ENCODE measurements at regions not wholly inside any gene's neighbourhood (a gene's known extent, or its start where the extent isn't known, plus 50 kb on each side); places are given as distances from the start of the nearest gene placed in this dataset.

DNA sequence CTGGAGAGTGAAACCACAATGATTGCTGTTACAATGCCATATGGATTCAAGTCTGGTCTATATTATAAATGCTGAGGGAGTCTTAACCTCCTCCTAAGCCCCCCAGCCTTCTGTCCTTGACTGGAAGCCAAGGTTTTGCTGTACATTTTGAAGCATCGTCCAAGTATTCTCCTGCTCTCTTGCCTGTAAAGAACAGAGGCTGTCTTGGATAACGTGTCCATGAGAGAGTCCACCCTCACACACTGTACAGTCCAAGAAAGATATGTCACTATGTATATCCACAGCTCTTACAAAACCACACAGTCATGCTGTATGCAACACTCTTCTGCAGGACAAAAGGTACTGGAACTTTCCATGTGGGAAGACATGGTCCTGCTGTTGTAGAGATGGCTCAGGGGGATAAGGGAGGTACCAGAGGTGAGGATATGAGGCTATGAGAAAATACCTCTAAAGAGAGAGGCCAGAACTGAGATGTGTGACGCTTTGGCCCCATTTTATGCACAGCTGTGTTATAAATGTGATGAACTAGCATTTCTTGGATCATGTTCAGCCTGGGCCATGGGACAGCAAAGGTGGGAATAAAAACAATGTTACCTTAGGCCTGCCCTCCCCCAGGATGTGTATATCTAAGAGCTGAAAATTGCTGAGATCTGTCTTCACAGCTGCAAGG is 678.6 kb downstream of the IQCM start:
- Histone ChIP-seq H3K79me2 (ENCODE audit: insufficient read depth) (no peaks in the 10 kb centered on the region), H3F3A (ENCODE audit: insufficient read depth) (peaks cover 9% of the 10 kb centered on the region; the same call in 1 of the 2 replicates), H3K9ac (no peak overlapping the region), H3K36me3 (ENCODE audit: low read depth) (no peaks in the 10 kb centered on the region), H3K27me3 (replicated peaks; ENCODE audit: insufficient read depth) (no peaks in the 10 kb centered on the region), H4K20me1 (ENCODE audit: insufficient read depth) (no peaks in the 10 kb centered on the region), H3K4me1 (ENCODE audit: insufficient read depth) (peaks cover 13% of the 10 kb centered on the region), H3K4me3 (no peak overlapping the region), H3K9me3 (ENCODE audit: low read depth) (no peaks in the 10 kb centered on the region), H3K27ac (no peak overlapping the region), H3K9me2 (ENCODE audit: insufficient read depth) (no peaks in the 10 kb centered on the region), H3K4me2 (ENCODE audit: unreplicated experiment) (no peak overlapping the region), H2AFZ (peak overlapping the region; percentile 34)
- no peak for TF ChIP-seq EZH2 (IDR thresholded peaks at IDR 0.05; ENCODE audit: insufficient read depth, poor library complexity, severe bottlenecking)
- TF ChIP-seq EZH2phosphoT487 (IDR thresholded peaks at IDR 0.05; ENCODE audit: insufficient read depth, low read depth) = no peak
- in situ Hi-C loops (cut with MboI) = no loop called here
- peak; percentile 11 for DNase-seq
- 49 to 51% methylated on average over 3 of the region's 3 CpGs for WGBS, 2 experiments (ENCODE audit: low coverage in 1 of 2, low lambda C conversion rate in 2 of 2, missing lambda C conversion rate in 2 of 2)

DNA sequence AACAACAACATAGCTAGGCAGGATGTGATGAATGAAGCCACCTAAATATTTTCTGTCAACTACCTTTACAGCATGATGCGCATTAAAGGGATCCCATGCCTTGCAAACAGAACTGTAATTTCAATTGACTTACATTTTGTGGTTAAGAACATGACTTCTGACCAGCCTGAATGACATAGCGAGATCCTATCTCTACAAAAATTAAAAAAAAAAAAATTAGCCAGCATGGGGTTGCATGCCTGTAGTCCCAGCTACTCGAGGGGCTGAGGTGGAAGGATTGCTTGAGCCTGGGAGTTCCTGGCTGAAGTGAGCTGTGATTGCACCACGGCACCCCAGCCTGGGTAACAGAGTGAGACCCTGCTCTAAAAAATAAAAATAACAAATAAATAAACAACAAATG is 680.6 kb downstream of the IQCM start:
- H4K20me1 ChIP-seq (ENCODE audit: insufficient read depth) = no peaks in the 10 kb centered on the region
- H3K27me3 ChIP-seq (replicated peaks; ENCODE audit: insufficient read depth) = no peaks in the 10 kb centered on the region
- TF ChIP-seq EZH2phosphoT487 (IDR thresholded peaks at IDR 0.05; ENCODE audit: insufficient read depth, low read depth) = no peak
- TF ChIP-seq EZH2 (IDR thresholded peaks at IDR 0.05; ENCODE audit: insufficient read depth, poor library complexity, severe bottlenecking) = no peak
- no peak overlapping the region for H2AFZ ChIP-seq
- no peak overlapping the region for H3K27ac ChIP-seq
- no peaks in the 10 kb centered on the region for H3K4me1 ChIP-seq (ENCODE audit: insufficient read depth)
- no peaks in the 10 kb centered on the region for H3K36me3 ChIP-seq (ENCODE audit: low read depth)
- no peaks in the 10 kb centered on the region for H3F3A ChIP-seq (ENCODE audit: insufficient read depth)
- in situ Hi-C loops (cut with MboI) = no loop called here
- no peaks in the 10 kb centered on the region for H3K9me2 ChIP-seq (ENCODE audit: insufficient read depth)
- no peak overlapping the region for H3K4me2 ChIP-seq (ENCODE audit: unreplicated experiment)
- H3K9ac ChIP-seq = no peak overlapping the region
- no peak overlapping the region for H3K4me3 ChIP-seq
- 65 to 67% methylated on average over 4 of the region's 4 CpGs for WGBS, 2 experiments (ENCODE audit: low coverage in 1 of 2, low lambda C conversion rate in 2 of 2, missing lambda C conversion rate in 2 of 2)
- H3K9me3 ChIP-seq (ENCODE audit: low read depth) = no peaks in the 10 kb centered on the region
- DNase-seq = no peak
- H3K79me2 ChIP-seq (ENCODE audit: insufficient read depth) = no peaks in the 10 kb centered on the region

DNA sequence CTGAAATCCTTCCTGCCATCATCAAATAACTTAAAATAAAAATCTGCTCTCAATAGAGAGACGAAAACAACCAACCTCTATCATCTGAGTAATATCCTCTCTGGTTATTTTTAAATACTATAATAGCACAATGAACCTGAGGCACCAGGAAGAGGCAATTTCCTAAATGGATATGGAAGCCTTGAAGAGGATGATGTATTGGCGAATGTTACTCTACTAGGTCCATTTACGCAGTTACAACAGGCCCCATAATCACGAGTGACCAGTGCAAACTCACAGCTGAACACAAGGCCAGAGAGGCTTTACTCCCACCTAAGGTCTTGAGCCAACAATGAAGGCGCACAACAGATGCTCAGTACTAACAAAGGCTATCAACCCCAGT is 678.8 kb upstream of the NR3C2 start:
- Histone ChIP-seq H3K27ac (no peak overlapping the region), H3K79me2 (ENCODE audit: insufficient read depth) (no peaks in the 10 kb centered on the region), H2AFZ (0 out of 2 replicates have a peak overlapping the region, but pooled peaks have one; percentile 5), H3K9me2 (ENCODE audit: insufficient read depth) (no peaks in the 10 kb centered on the region), H3K27me3 (replicated peaks; ENCODE audit: insufficient read depth) (no peaks in the 10 kb centered on the region), H3K4me3 (no peak overlapping the region), H3K9ac (no peak overlapping the region), H3K9me3 (ENCODE audit: low read depth) (no peaks in the 10 kb centered on the region), H3F3A (ENCODE audit: insufficient read depth) (no peaks in the 10 kb centered on the region), H3K36me3 (ENCODE audit: low read depth) (no peaks in the 10 kb centered on the region), H4K20me1 (ENCODE audit: insufficient read depth) (no peaks in the 10 kb centered on the region), H3K4me2 (ENCODE audit: unreplicated experiment) (no peak overlapping the region), H3K4me1 (ENCODE audit: insufficient read depth) (no peaks in the 10 kb centered on the region)
- TF ChIP-seq EZH2phosphoT487 (IDR thresholded peaks at IDR 0.05; ENCODE audit: insufficient read depth, low read depth) (no peak), EZH2 (IDR thresholded peaks at IDR 0.05; ENCODE audit: insufficient read depth, poor library complexity, severe bottlenecking) (no peak)
- in situ Hi-C loops (cut with MboI) = no loop called here
- WGBS, 2 experiments (ENCODE audit: low coverage in 1 of 2, low lambda C conversion rate in 2 of 2, missing lambda C conversion rate in 2 of 2) = 85 to 86% methylated on average over 5 of the region's 5 CpGs
- no peak for DNase-seq

DNA sequence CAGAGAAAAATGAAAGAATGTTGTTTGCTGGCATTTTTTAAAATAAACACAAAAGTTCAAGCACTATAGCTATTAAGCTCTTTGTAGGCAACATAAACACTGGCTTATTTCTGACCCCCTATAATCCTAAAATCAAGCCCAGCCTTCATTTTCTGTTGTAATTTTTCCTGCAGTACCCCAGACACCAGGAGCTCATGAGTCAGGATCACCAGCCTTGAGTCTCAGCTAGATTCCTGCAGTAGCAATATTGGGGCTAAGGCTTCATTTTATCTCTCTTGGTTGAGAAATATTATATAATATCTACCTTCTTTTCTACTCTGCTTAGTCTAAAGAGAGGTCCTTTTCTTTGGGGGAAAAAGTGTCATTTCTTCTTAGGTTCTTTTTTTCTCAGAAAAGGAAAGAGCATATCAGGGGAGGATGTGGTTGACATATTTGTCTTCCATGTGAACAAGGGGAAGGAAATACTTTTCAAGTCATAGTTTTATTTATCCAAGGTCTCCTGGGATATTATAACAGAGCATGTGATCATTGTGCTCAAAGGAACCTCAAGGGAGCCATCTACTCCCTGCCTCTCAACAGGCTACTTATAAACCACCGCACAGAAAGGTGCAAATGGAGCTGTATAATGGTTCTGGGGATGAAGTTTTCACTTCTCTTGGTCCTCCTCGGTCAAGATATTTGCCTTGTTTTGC is 678.3 kb upstream of the NR3C2 start:
- no peaks in the 10 kb centered on the region for H3K36me3 ChIP-seq (ENCODE audit: low read depth)
- H3K4me3 ChIP-seq = no peak overlapping the region
- no peaks in the 10 kb centered on the region for H3K27me3 ChIP-seq (replicated peaks; ENCODE audit: insufficient read depth)
- 65 to 73% methylated on average over 2 of the region's 2 CpGs for WGBS, 2 experiments (ENCODE audit: low coverage in 1 of 2, low lambda C conversion rate in 2 of 2, missing lambda C conversion rate in 2 of 2)
- no peak overlapping the region for H3K4me2 ChIP-seq (ENCODE audit: unreplicated experiment)
- no peaks in the 10 kb centered on the region for H3K9me3 ChIP-seq (ENCODE audit: low read depth)
- in situ Hi-C loops (cut with MboI) = no loop called here
- H4K20me1 ChIP-seq (ENCODE audit: insufficient read depth) = no peaks in the 10 kb centered on the region
- no peaks in the 10 kb centered on the region; the same call in 1 of the 2 replicates for H3F3A ChIP-seq (ENCODE audit: insufficient read depth)
- H3K9ac ChIP-seq = no peak overlapping the region
- TF ChIP-seq EZH2phosphoT487 (IDR thresholded peaks at IDR 0.05; ENCODE audit: insufficient read depth, low read depth) (no peak), EZH2 (IDR thresholded peaks at IDR 0.05; ENCODE audit: insufficient read depth, poor library complexity, severe bottlenecking) (no peak)
- H3K9me2 ChIP-seq (ENCODE audit: insufficient read depth) = no peaks in the 10 kb centered on the region
- H3K4me1 ChIP-seq (ENCODE audit: insufficient read depth) = no peaks in the 10 kb centered on the region
- peak; percentile 24 for DNase-seq
- H2AFZ ChIP-seq = 0 out of 2 replicates have a peak overlapping the region, but pooled peaks have one; percentile 5
- H3K27ac ChIP-seq = no peak overlapping the region
- H3K79me2 ChIP-seq (ENCODE audit: insufficient read depth) = no peaks in the 10 kb centered on the region
